HG02870 (cell line): ENCODE measurements at regions not wholly inside any gene's neighbourhood (a gene's known extent, or its start where the extent isn't known, plus 50 kb on each side); places are given as distances from the start of the nearest gene placed in this dataset.
"Not testable (repeated sequence)": the region's sequence is repeated elsewhere in the genome, so short reads cannot be mapped to it uniquely, and the experiment has no call there.

ENCODE experiments used
- ATAC-seq: cut with Tn5 transposase; IDR thresholded peaks from one replicate; pipeline ENCODE4 v1.9.1; 2021; ENCODE audit warnings: mild to moderate bottlenecking, moderate library complexity; ENCODE audit not compliant: unreplicated experiment

GRCh38 chr17:20935740-20936139 is 107.1 kb downstream of the USP22 start:
- no peak for ATAC-seq

GRCh38 chr17:20938244-20938643 is 104.6 kb downstream of the USP22 start:
- ATAC-seq, result no peak

GRCh38 chr17:20938988-20939615 is 103.7 kb downstream of the USP22 start:
- no peak for ATAC-seq

- no peak for ATAC-seq
Measured at GRCh38 chr17:20941872-20942271, 100.9 kb downstream of the USP22 start.

- ATAC-seq, result no peak
Measured at GRCh38 chr17:20944014-20944865, 98.6 kb downstream of the USP22 start.

- not testable (repeated sequence) for ATAC-seq
Measured at GRCh38 chr17:20947708-20948107, 95.1 kb downstream of the USP22 start.

GRCh38 chr17:20948984-20949777 is 93.6 kb downstream of the USP22 start:
- no peak for ATAC-seq
